ENCODE measurements at regions not wholly inside any gene's neighbourhood (a gene's known extent, or its start where the extent isn't known, plus 50 kb on each side); places are given as distances from the start of the nearest gene placed in this dataset.
A peak's percentile ranks its signal among the peaks of the same experiment; 100 is the strongest.
"Not testable (repeated sequence)": the region's sequence is repeated elsewhere in the genome, so short reads cannot be mapped to it uniquely, and the experiment has no call there.

DNA sequence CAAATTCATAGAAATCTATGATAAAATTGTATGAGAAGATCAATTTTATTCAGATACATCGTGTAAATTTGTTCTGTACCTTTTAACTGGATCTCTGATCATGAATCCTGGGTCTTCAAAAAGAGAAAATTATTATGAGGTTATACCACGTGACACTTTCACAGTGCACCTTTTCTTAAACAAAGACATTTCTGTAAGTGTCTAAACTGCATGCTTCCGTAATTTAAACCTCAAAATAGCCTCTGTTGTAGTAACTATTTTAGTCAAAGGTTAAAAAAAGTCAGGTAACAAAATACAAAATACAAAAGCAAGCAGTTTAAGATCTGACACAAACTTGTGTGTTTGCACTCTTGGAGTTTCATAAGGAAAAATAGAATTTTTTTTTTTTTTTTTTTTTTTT is 171.3 kb downstream of the SPIN4 start:
- DNase-seq (ENCODE audit: low spot score), result not testable (repeated sequence)

DNA sequence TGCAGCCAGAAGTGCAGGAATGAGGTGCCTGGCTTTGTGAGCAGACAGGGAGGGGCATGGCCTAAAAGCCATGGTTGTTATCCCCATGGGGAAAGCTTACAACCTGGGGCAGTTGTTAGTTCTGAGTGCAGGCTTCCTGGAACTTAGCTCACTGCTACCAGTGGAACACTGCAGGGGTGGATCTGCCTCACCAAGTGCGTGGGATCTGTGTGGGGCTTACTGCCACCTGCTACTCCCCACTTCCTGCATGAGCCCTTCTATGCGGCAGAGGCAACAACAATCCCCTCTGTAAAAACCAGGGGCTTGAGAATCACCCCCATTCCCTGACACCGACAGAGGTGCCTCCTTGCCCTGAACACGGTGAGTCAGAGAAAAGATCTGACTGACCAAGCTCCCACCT is 174.6 kb downstream of the SPIN4 start:
- DNase-seq (ENCODE audit: low spot score), result not testable (repeated sequence)

DNA sequence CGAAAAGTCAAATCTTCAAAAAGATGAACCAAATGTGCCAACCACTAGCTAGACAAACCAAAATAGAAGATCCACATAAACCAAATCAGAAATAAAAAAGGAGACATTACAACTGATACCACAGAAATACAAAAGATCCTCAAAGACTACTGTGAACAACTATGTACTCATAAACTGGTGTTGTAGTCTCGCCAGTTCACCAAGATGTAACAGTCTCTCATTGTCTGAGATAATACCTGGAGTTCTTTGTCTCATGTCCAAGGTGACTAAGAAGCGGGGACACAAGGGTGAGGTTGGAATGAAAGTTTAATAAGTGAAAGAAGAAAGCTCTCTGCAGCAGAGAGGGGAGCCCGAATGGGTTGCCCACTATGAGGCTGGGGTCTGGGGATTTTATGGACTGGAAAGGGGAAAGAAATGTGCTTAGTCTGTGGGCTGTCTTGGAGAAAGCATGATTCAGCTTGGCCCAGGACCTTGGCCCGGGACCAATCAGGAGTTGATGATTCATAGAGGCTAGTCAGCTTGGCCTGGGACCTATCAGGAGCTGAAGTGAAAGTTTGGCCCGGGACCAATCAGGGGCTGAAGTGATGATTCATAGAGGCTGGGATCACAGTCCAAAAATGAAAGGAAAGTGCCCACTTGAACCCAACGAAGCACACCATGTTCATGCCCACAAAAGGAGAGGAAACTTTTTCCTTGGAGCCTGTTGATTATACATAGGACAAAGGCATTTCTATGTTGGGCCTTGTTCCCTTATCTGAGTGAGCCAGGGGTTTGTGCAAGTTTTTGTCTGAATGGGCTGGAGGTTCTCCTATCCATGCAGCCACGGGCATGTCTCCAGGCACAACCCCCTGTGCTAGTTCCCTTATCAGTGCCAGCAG is 177.1 kb downstream of the SPIN4 start:
- DNase-seq (ENCODE audit: low spot score), result not testable (repeated sequence)

DNA sequence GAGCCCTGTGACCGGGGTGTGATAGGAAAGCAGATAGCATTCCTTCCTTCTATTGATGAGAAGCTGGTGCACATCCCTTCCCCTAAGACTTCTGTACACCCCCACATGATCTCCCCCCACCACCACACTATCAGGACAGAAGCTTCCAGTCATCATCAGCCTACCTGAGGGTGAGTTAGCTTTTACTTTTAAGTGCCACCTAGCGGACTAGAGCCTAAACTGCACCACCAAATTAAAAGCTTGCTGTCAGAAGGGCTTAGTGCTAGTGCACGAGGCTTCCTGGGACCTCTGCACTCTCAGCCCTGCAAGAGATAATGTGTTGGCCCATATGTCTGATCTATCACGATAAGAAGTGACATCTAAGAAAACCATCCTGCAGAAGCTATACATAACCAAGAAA is 181.7 kb downstream of the SPIN4 start:
- not testable (repeated sequence) for DNase-seq (ENCODE audit: low spot score)

DNA sequence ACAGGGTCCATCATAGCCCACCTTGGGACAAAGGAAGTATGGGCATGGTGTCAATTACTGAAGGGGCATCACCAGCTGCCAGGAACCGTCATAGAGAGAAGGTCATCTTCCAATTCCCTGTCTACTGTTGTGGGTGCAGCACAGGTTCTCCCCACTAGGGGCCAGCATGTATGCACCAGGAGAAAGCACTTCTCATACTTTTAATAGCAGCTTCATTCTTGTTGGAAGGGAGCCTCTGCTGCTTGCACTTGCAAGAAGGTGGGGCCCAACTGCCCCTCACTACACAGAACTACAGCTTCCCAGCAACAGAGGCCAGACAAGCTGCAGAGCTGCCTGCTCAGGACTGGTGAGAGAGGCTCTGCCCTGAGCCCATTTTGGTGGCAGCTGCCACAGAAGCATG is 182.2 kb downstream of the SPIN4 start:
- DNase-seq (ENCODE audit: low spot score), result not testable (repeated sequence)

DNA sequence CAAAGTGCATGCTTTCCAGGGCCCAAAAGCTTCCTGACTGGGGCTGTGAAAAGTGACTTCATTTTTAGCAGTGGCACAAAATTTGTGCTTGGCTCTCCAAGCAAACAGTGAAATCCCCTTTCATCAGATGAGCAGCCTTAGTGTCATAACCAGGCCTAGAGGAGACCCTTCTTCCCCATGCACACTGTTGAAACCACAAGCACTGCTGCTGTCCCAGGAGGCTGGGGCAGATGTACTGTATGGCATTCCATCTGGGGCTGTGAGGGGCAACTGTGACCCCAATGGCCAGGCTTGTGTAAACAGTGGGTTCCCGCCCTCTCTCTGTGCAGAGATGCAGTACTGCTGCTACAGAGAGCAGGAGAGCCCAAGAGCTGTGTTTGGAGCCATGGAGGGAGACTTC is 184.1 kb downstream of the SPIN4 start:
- not testable (repeated sequence) for DNase-seq (ENCODE audit: low spot score)

DNA sequence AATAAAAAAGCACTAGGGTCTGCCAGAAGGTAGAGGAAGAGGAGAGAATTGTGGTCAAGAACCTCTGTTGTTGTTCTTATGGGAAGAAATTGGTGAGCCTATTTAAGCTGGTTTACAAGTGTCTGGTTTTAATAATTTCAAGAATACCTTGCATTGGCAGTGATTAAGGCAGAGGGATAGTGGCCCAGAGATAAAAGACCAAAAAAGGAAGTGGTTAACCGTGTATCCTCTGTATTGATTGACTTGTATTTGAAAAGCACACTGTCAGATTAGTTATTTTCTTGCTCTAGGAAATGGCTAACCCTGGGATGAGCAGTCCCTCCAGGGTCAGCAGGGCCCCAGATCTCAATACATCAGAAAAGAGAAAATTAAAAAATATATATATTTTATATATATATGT is 190.1 kb downstream of the SPIN4 start:
- not testable (repeated sequence) for DNase-seq (ENCODE audit: low spot score)

DNA sequence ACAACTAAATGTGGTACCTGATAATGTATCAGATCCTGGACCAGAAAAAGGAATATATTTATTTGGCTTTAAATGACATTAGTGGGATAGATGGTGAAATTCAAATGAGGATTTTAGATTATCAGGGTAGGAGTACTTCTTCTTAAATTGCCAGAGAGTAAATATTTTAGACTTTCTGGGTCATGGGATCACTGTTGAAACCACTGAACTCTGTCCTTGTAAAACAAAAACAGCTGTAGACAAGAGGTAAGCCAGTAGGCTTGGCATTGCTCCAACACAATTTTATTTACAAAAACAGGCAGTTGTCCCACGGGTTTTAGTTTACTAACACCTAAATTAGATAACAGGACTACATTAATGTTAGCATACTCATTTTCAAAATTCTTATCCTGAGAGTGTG is 190.8 kb downstream of the SPIN4 start:
- DNase-seq (ENCODE audit: low spot score), result not testable (repeated sequence)

DNA sequence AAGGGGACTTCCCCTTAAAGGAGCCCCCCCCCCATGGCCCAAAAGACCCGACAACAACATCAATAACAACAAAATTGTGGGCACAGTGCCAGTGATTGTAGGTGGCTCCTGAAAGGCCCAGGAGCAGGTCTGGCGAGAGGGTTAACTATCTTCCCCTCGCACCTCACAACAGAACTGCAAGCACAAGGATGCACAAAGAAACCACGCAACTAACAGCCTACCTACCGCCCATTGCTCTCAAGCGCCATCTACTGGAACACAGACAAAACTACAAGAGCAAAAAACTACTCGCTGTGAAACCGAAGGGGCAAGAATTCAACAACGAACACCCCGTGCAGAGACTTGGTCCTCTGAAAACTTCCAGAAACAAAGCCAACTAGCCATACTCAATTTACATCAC is 205.6 kb downstream of the SPIN4 start:
- DNase-seq (ENCODE audit: low spot score), result not testable (repeated sequence)

DNA sequence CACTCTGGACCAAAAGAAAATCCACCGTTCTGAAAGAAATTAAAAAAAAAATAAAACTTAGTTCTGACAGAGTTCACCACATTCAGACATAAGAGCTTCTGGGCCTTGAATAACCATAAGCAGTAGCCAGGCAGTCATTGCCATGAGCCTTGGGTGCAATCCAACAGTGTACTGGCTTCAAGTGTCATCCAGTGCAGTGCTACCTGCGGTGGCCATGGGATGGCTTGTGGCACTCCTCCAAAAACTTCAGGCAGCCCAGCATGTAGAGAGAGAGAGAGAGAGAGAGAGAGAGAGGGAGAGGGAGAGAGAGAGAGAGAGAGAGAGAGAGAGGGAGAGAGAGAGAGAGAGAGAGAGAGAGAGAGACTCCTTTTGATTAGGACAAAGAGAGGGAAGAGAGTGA is 208.5 kb downstream of the SPIN4 start:
- DNase-seq (ENCODE audit: low spot score), result not testable (repeated sequence)

DNA sequence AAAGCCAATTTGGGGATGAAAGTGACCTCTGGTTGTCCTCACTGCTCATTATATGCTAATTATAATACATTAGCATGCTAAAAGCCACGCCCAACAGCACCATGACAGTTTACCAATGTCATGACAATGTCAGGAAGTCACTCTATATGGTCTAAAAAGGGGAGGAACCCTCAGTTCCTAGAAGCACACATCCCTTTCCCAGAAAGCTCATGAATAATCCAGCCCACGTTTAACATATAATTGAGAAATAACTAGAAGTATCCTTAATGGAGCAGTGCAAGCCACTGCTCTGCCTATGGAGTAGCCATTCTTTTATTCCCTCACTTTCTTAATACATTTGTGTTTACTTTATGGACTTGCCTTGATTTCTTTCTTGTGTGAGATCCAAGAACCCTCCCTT is 215.3 kb downstream of the SPIN4 start:
- not testable (repeated sequence) for DNase-seq (ENCODE audit: low spot score)

DNA sequence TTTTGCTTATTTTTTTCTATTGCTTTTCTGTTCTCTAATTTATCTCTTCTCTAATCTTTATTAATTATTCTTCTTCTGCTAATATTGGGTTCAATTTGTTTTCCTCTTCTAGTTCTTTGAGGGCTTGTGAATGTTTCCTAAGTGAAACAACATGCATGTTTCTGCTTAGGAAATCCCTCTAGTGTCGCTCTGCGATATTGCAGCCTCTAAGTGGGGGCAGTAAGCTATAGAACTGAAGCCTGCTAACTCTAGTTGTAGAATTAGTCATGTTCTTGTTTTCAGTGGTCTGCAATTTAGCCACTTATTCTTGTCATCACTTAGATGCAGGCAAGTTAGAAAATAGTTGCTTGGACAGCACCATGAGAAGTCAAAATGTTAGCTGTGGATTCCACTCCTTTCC is 222.6 kb downstream of the SPIN4 start:
- DNase-seq (ENCODE audit: low spot score), result peak; percentile 2

DNA sequence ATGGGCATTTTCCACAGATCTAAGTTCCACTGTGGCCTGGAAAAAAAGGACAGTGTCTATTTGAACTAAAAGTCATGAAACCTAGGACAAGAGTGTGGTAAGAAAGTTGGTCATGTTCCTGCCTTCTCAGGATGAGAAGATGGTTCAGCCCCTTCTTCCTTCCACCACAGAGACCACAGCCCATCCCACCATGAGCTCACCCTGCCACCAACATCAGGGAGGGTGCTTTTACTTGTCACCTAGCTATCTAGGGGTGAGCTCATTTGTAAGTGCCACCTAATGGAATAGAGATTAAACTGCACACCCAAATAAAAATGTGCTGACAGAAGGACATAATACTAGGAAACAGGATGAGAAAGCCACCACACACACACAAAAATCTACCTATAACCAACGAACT is 235.9 kb downstream of the SPIN4 start:
- no peak for DNase-seq (ENCODE audit: low spot score)

DNA sequence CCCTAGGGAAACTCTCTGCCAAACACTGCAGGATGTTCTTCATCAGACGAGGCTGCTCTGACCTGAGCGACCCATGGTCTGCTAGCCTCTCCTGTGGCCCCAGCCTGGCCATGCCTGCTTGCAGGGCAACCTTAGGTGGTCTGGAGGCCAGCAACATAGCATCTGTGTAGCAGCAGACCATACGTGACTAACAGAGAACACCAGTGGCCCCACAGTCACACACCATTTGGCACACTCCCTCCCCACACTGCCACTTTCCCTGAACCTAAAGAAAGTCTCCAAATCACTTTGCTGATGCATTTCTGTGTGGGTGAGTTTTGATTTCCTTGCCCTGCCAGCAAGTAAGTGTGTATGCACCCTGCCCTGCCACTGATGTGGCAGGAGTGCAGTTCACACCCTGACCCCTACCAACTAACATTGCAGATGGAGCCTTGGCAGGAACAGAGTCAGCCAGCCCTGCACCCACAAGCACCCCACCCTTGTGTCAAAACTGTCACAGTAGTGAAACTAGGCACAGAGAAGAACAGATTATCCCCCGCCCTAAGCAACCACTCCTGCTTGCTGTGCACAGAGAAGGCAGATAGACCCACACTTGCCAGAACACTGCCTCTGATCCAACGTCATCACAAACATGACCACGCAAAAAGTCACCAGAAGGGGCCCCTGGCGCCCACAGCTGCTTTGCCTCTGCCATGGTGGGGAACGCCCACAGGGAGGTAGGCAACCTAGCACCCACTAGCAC is 249.1 kb downstream of the SPIN4 start:
- DNase-seq (ENCODE audit: low spot score), result no peak

DNA sequence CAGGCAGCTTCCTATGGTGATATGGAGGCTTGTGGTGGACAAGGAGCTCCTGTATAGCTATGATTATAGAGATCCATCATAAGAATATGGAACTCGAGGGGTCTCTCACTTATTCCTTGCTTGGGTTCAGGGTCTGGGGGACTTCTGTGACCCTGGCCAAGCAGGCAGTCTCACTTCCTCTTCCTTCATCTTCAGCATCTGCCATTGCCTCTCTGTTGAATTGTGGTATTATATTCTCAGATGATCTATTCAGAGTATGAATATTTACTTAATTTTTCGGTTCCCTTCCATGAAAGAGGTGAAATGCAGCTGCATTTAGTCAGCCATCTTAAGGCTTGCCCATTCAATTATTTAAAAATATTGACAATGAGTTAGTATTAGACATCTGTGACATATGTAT is 292.9 kb downstream of the SPIN4 start:
- DNase-seq (ENCODE audit: low spot score), result no peak

DNA sequence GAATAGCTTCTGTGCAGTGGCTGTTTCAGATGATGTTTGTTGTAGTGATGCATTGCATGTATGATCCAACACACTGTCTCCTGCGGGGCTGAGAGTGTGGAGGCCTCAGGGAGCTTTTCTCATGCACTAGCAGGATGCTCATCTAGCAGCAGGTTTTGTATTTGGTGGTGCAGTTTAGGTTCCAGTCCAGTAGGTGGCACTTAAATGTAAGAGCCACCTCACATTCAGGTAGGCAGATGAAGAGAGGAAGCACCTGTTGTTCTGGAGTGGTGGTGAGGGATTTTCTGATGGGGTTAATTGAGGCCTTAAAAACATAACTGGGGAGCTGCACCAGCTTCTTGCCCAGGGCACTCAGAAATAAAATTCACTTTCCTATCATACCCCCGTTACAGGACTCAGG is 300.9 kb downstream of the SPIN4 start:
- no peak for DNase-seq (ENCODE audit: low spot score)

DNA sequence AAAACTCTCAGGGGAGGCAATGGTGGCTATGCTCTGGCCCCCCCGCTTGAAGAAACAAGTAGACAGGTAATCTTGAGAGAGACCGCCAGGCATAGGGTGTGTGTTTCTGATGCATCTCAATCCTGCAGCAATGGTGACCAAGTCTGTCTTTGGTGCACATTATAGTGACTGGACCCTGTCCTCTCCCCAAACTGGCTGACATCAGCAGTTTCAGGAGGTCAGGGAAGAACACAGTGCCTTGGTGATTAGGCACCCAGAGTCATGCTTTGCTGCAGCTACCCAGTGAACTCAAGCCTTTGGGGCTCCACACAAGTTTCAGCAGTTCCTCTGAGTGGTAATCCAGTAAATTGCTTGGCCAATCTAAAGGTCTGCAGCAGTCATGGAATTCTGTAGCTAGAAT is 318.3 kb downstream of the SPIN4 start:
- DNase-seq (ENCODE audit: low spot score), result no peak

DNA sequence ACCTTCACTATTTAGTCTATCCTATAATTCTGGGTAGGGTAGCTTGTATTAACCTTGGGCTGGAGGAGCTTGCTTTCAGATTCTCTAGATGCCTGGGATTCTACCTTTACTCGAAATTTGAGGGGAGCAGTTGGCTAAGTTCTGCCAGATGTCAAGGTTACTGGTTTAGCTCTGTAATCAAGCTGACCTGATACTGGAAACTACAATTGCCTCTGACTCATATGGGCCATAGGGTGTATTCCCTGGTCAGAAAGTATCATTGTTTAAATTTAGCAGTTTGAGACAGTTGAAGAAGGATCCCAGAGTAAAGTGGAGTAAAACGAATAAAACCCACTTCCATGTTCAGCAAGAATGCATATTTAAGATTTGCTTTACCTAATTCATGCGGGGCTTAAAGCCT is 337.6 kb downstream of the SPIN4 start:
- no peak for DNase-seq (ENCODE audit: low spot score)

DNA sequence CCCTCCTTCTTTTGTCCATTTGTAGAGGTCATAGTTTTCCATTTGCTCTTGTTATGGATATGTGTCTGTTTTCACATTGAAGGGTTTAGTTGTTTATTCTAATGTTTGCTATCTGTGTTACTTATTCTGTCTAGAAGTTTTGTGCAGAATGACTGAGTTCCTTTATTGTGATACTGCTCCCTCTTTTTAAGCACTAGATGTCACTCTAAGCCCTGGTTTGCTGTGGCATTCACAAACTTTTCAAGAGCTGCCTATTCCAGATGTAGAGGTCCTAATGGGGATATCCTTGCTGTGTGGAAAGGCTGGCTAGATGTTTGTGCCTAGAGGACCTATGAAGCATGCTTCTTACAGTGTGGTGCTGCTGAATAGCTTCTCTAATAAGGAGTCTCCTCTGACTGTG is 338.6 kb downstream of the SPIN4 start:
- no peak for DNase-seq (ENCODE audit: low spot score)

DNA sequence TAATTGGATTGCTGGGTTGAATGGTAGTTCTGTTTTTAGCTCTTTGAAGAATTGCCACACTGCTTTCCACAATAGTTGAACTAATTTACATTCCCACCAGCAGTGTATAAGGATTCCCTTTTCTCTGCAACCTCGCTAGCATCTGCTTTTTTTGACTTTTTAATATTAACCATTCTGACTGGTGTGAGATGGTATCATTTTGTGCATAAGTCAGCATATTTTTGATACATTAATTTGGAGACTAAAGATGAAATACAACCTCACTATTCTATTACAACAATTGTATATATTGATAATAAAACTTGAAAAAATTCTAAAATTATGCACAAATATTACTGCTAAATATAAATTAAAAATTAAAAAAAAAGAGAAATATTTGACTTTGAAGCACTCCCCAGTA is 350.9 kb downstream of the SPIN4 start:
- DNase-seq (ENCODE audit: low spot score), result not testable (repeated sequence)

Measured in LoVo (cell line).